Liver (tissue), 8 donors: ENCODE measurements at regions not wholly inside any gene's neighbourhood (a gene's known extent, or its start where the extent isn't known, plus 50 kb on each side); places are given as distances from the start of the nearest gene placed in this dataset.

ENCODE experiments used
- DNase-seq: peaks from one replicate; pipeline ENCODE4 v3.0.0-alpha.2; 2017; ENCODE audit warnings: low spot score
- H3K27ac ChIP-seq, 2 donors: one replicate each; pipeline ENCODE4 v1.7.0; 2013; ENCODE audit warnings: inconsistent platforms in 2 of 2, low read length in 2 of 2, control low read depth in 1 of 2, low read depth in 1 of 2, mild to moderate bottlenecking in 1 of 2
- H3K27me3 ChIP-seq, 4 donors: one replicate each; pipeline versions ENCODE4 v1.6.1 to v1.7.0; 2013; ENCODE audit warnings: low read length in 3 of 4, inconsistent platforms in 1 of 4, mild to moderate bottlenecking in 1 of 4, moderate library complexity in 1 of 4; ENCODE audit not compliant: control insufficient read depth in 4 of 4, insufficient read depth in 4 of 4
- H3K36me3 ChIP-seq, 4 donors: one replicate each; pipeline versions ENCODE4 v1.6.1 to v1.7.0; 2013; ENCODE audit warnings: low read length in 3 of 4, mild to moderate bottlenecking in 3 of 4, low read depth in 1 of 4, moderate library complexity in 1 of 4; ENCODE audit not compliant: control insufficient read depth in 4 of 4, insufficient read depth in 3 of 4
- H3K4me1 ChIP-seq, 4 donors: one replicate each; pipeline versions ENCODE4 v1.6.1 to v1.7.0; 2013; ENCODE audit warnings: low read length in 3 of 4, mild to moderate bottlenecking in 3 of 4, moderate library complexity in 1 of 4; ENCODE audit not compliant: control insufficient read depth in 4 of 4, insufficient read depth in 4 of 4
- H3K4me3 ChIP-seq, 3 donors: one replicate each; pipeline versions ENCODE4 v1.6.1 to v1.7.0; 2013; ENCODE audit warnings: low read length in 3 of 3, control low read depth in 1 of 3, low read depth in 1 of 3, mild to moderate bottlenecking in 1 of 3
- H3K9ac ChIP-seq, 2 donors: one replicate each; pipeline ENCODE4 v1.7.0; 2013; ENCODE audit warnings: low read length in 2 of 2, mild to moderate bottlenecking in 2 of 2, moderate library complexity in 2 of 2, control low read depth in 1 of 2, low read depth in 1 of 2
- H3K9me3 ChIP-seq, 4 donors: one replicate each; pipeline versions ENCODE4 v1.6.1 to v1.7.0; 2013; ENCODE audit warnings: low read length in 3 of 4; ENCODE audit not compliant: control insufficient read depth in 4 of 4
- EGR1 ChIP-seq, 2 donors: IDR thresholded peaks; 2 replicates each; pipeline ENCODE4 v1.6.1; 2016 to 2018; ENCODE audit warnings: antibody characterized with exemption in 2 of 2, low read depth in 2 of 2
- FOXA1 ChIP-seq: IDR thresholded peaks from 2 replicates; pipeline ENCODE4 v1.6.1; 2016; ENCODE audit warnings: antibody characterized with exemption
- FOXA2 ChIP-seq: IDR thresholded peaks from 2 replicates; pipeline ENCODE4 v1.6.1; 2016; ENCODE audit warnings: antibody characterized with exemption
- GABPA ChIP-seq, 2 donors: IDR thresholded peaks in 1 of 2; conservative IDR thresholded peaks in 1 of 2; 2 replicates each; pipeline ENCODE4 v1.6.1; 2016; ENCODE audit warnings: antibody characterized with exemption in 2 of 2, mild to moderate bottlenecking in 1 of 2, moderate library complexity in 1 of 2
- RAD21 ChIP-seq, 2 donors: IDR thresholded peaks; 2 replicates each; pipeline ENCODE4 v1.6.1; 2016; ENCODE audit warnings: antibody characterized with exemption in 2 of 2, mild to moderate bottlenecking in 2 of 2
- REST ChIP-seq: IDR thresholded peaks from 2 replicates; pipeline ENCODE4 v1.6.1; 2016; ENCODE audit warnings: antibody characterized with exemption, mild to moderate bottlenecking
- RXRA ChIP-seq, 2 donors: IDR thresholded peaks; 2 replicates each; pipeline ENCODE4 v1.6.1; 2017 to 2018; ENCODE audit warnings: antibody characterized with exemption in 2 of 2, mild to moderate bottlenecking in 1 of 2
- SP1 ChIP-seq: IDR thresholded peaks from 2 replicates; pipeline ENCODE4 v1.6.1; 2018; ENCODE audit warnings: antibody characterized with exemption, mild to moderate bottlenecking
- TAF1 ChIP-seq: conservative IDR thresholded peaks from 2 replicates; pipeline ENCODE4 v1.6.1; 2016; ENCODE audit warnings: antibody characterized with exemption, mild to moderate bottlenecking
- YY1 ChIP-seq: IDR thresholded peaks from 2 replicates; pipeline ENCODE4 v1.6.1; 2016; ENCODE audit warnings: antibody characterized with exemption, mild to moderate bottlenecking
- ZBTB33 ChIP-seq: IDR thresholded peaks from 2 replicates; pipeline ENCODE4 v1.6.1; 2016; ENCODE audit warnings: antibody characterized with exemption
- WGBS: extraction: QIAGEN DNeasy Blood & Tissue Kit; methylation state at CpG from one replicate; pipeline ENCODE4 v1.1.7; 2013; 5-methylcytosine and 5-hydroxymethylcytosine counted together
- TF ChIP-seq, protein P1 (sequence below): IDR thresholded peaks from 2 replicates; pipeline ENCODE4 v1.6.1; 2016; ENCODE audit warnings: antibody characterized with exemption
- TF ChIP-seq, protein P2 (sequence below): fragments of 150-350 bp; IDR thresholded peaks from 2 replicates; pipeline ENCODE4 v1.5.1; 2017; ENCODE audit warnings: improper control_type of control experiment, low read depth, low read length; ENCODE audit not compliant: missing input control
- TF ChIP-seq, protein P3 (sequence below): IDR thresholded peaks from 2 replicates; pipeline ENCODE4 v1.6.1; 2016; ENCODE audit warnings: antibody characterized with exemption
- donor health status: healthy.
- donor health status: healthy.
- donor health status: healthy.
- donor health status: healthy.
- donor health status: healthy.

- no peaks in the 10 kb centered on the region for H3K36me3 ChIP-seq
- no peak for DNase-seq
- no peak overlapping the region for H3K9ac ChIP-seq
- no peaks in the 10 kb centered on the region for H3K9me3 ChIP-seq
- TF ChIP-seq, protein P1, sequence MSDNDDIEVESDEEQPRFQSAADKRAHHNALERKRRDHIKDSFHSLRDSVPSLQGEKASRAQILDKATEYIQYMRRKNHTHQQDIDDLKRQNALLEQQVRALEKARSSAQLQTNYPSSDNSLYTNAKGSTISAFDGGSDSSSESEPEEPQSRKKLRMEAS = no peak
- no peak for TF ChIP-seq RXRA (IDR thresholded peaks at IDR 0.05)
- TF ChIP-seq EGR1 (IDR thresholded peaks at IDR 0.05; ENCODE audit: low read depth in 2 of 2) = no peak
- TF ChIP-seq REST = no peak
- no peak for TF ChIP-seq FOXA2
- no peak for TF ChIP-seq SP1
- TF ChIP-seq RAD21 (IDR thresholded peaks at IDR 0.05) = no peak
- WGBS = 93% methylated on average over 1 of the region's 1 CpG
- H3K27ac ChIP-seq = no peak overlapping the region
- peaks cover 0 to 3% (median 0%) of the 10 kb centered on the region in 4 donors for H3K4me1 ChIP-seq
- H3K27me3 ChIP-seq = no peaks in the 10 kb centered on the region
- H3K4me3 ChIP-seq = no peak overlapping the region
Observed at GRCh38 chr6:7664003-7664402, 61.9 kb upstream of the BMP6 start.

- Histone ChIP-seq H3K36me3 (no peaks in the 10 kb centered on the region), H3K9me3 (no peaks in the 10 kb centered on the region), H3K9ac (no peak overlapping the region), H3K27ac (no peak overlapping the region), H3K4me3 (no peak overlapping the region), H3K4me1 (peaks cover 0 to 3% (median 0%) of the 10 kb centered on the region in 4 donors), H3K27me3 (no peaks in the 10 kb centered on the region)
- WGBS = 100% methylated on average over 1 of the region's 1 CpG
- DNase-seq = no peak
- TF ChIP-seq TAF1 (no peak), YY1 (no peak), EGR1 (IDR thresholded peaks at IDR 0.05; ENCODE audit: low read depth in 2 of 2) (no peak), GABPA (IDR thresholded peaks at IDR 0.05 in 1 of 2, conservative IDR thresholded peaks at IDR 0.05 in 1 of 2) (no peak), FOXA1 (no peak), ZBTB33 (no peak)
- TF ChIP-seq, protein P1 = no peak
- TF ChIP-seq, protein P2, sequence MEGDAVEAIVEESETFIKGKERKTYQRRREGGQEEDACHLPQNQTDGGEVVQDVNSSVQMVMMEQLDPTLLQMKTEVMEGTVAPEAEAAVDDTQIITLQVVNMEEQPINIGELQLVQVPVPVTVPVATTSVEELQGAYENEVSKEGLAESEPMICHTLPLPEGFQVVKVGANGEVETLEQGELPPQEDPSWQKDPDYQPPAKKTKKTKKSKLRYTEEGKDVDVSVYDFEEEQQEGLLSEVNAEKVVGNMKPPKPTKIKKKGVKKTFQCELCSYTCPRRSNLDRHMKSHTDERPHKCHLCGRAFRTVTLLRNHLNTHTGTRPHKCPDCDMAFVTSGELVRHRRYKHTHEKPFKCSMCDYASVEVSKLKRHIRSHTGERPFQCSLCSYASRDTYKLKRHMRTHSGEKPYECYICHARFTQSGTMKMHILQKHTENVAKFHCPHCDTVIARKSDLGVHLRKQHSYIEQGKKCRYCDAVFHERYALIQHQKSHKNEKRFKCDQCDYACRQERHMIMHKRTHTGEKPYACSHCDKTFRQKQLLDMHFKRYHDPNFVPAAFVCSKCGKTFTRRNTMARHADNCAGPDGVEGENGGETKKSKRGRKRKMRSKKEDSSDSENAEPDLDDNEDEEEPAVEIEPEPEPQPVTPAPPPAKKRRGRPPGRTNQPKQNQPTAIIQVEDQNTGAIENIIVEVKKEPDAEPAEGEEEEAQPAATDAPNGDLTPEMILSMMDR = no peak
- TF ChIP-seq, protein P3, sequence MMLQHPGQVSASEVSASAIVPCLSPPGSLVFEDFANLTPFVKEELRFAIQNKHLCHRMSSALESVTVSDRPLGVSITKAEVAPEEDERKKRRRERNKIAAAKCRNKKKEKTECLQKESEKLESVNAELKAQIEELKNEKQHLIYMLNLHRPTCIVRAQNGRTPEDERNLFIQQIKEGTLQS = no peak
Observed at GRCh38 chr6:7668936-7669335, 57.0 kb upstream of the BMP6 start.
